NOMO-1 treated with DMSO at 0.1 percent for 48 hours (cell line): ENCODE measurements at regions not wholly inside any gene's neighbourhood (a gene's known extent, or its start where the extent isn't known, plus 50 kb on each side); places are given as distances from the start of the nearest gene placed in this dataset.

Source experiments
- DNase-seq: peaks from one replicate; lab custom pipeline; 2025; ENCODE audit not compliant: unreplicated experiment; lab: John Stamatoyannopoulos, UW

- DNase-seq = no peak
These were observed 254.4 kb downstream of the BRD1 start for GRCh38 chr22:49573109-49573765.

DNA sequence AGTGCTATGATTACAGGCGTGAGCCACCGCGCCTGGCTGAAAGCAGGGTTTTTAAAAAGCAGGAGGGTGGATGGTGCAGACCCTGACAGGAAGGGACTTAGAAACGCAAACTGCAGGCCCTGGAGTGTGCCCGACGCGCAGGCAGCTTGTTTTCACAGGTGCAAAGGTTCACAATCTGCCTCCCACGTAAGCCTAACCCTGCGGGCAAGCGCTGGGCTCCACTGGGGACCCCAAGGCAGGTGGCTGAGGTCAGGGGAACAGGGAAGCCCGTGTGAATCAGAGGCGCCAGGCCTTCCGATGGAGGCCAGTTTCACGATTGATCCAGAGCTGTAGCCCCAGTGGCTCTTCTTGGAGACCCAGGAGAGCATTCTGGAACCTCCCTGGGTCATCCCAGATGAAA is 256.3 kb downstream of the BRD1 start:
- no peak for DNase-seq

- DNase-seq = no peak
These were observed 257.4 kb downstream of the BRD1 start for GRCh38 chr22:49570032-49570848.

GRCh38 chr22:49569286-49570031 is 258.2 kb downstream of the BRD1 start:
- DNase-seq = no peak

DNA sequence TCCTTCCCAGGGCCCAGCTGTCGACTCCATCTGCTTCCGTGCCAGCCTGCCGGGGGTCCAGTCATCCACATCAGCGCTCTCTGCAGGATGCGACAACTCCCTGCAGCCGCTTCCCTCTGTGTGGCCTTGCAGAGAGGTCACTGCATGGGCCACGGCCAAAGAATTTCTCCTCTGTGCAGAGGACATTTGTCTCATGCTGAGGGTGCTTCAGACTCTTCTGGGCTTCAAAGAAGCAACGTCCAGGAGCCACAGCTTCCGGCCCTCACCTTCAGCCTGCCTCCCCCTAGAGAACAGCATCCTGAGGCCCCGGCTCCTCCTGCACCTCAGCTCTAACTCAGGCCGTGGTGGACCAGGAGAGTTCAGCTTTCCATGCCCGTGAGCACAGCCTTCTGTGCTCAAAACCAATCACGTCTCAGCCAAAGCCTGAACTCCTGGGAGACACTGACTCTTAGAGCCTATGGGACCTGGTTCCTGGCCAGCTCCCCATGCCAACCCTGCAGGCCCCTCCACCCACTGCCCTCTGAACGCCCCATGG is 258.9 kb downstream of the BRD1 start:
- DNase-seq = no peak

DNA sequence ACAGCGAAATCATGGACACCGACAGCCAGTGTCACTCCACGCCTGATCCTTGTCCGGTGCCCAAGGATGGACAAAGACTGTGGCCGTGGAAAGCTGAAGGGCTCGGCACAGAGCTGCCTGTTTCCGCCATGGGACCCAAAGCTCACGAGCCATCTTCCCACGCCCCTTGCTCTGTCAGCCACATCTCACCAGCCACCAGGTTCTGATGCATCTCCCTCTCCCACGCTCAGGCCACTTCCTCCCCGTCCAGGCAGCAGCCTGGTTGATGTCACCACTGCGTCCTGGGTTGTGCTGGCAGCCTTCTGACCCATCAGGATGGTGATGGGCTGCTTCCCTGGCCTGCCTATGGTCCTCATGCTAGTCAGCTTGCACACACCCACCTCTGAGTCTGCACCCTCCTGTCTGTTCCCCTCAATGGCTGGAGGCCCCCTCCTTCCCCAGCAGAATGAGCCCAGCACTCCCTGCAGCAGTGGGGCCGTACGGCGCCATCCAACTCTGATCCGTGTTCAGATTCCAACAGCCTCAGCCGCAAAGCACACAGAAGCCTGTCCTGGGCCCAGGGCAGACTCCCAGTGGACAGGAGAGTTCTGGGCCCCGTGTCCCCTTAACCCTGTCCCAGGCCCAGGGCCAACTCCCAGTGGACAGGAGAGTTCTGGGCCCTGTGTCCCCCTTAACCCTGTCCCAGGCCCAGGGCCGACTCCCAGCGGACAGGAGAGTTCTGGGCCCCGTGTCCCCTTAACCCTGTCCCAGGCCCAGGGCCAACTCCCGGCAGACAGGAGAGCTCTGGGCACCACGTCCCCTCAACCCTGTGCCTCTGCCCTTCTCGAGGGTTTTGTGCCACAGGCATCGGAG is 259.5 kb downstream of the BRD1 start:
- DNase-seq = no peak

DNA sequence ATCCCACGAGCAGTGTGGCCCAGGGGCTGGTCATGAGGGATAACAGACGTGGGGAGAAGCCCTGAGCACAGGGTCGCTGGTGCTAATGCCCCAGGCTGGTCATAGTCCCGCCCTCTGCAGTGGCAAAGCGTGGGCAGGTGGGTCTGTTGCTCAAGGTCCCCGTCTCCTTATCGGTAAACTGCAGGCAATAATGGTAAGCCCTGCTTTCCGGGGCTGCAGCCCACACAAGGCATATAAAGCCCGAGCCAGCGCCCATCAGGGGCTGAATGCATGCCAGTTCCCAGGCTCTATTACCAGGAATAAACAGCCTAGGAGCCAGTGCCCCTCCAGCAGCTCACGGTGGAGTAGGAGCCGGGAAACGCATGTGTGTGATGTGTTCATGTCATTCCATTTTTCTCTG is 261.0 kb downstream of the BRD1 start:
- DNase-seq = no peak

GRCh38 chr22:49566141-49566541 is 261.5 kb downstream of the BRD1 start:
- DNase-seq = no peak

DNA sequence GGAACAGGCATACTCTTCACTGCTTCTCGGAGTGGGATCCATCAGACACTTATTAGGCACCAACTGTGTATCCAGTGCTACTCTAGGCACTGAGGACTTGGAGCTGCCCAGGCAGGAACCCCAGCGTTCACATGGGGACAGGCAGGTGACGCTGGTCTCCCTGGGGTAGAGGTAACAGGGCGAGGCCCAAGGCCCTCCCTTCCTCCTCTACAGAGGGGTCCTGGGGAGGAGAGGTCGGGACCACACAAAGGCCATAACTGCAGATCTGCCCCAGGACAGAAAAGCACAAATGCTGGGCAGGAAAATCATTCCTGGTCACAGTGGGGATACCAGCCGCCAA is 262.2 kb downstream of the BRD1 start:
- DNase-seq = no peak

- DNase-seq = no peak
These were observed 262.8 kb downstream of the BRD1 start for GRCh38 chr22:49564666-49565515.

- DNase-seq = no peak
These were observed 263.6 kb downstream of the BRD1 start for GRCh38 chr22:49564054-49564453.

- no peak for DNase-seq
These were observed 264.9 kb downstream of the BRD1 start for GRCh38 chr22:49562685-49563249.

- DNase-seq = peak; percentile 40
These were observed 265.7 kb downstream of the BRD1 start for GRCh38 chr22:49561976-49562375.

DNA sequence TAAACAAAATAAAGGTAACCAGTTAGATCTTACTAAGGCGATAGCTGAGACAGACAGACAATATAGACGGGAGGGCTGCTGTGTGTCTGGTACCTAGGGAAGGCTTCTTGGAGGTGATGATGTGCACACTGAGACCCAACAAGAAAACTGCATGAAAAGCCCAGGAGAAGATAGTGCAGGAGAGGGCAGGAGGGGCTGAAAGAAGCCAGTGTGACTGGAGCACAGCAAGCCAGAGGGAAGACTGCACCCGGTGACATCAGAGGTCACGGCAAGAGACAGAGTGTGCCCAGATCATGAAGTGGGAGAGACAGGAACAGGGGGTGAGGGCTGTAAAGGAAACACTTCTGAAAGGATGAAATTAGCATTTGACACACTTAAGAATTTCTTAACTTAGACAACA is 266.3 kb downstream of the BRD1 start:
- DNase-seq = no peak

DNA sequence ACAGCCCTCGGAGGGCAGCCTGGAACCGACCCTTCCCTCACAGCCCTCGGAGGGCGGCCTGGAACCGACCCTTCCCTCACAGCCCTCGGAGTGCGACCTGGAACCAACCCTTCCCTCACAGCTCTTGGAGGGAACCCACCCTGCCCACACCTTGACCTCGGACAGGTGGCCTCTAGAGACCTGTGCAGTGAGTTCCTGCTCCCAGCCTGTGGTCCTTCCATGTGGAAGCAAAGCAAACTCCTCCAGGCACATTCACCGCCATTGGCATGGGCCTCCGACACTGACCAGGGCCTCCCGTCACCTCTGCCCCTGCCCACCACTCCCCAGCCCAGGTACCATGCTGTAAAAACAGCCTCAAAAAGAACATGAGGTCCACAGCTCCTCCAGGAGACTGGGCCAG is 272.1 kb downstream of the BRD1 start:
- no peak for DNase-seq

GRCh38 chr22:49554741-49555140 is 272.9 kb downstream of the BRD1 start:
- DNase-seq = no peak

DNA sequence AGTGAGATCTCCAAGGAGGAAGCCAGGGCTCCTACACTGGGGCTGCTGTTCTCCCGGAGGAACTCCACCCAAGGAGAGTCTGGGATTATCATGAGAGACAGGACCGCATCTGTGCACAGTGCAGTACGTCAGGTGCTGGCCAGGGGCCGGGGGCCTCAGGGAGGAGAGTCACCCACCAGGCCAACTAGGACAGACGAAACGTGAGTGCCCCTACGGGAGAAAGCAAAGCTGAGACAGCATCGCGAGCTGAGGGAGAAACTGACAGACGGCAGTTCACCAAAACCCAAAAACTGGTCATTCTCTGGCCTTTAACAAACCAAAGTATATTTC is 273.4 kb downstream of the BRD1 start:
- no peak for DNase-seq

DNA sequence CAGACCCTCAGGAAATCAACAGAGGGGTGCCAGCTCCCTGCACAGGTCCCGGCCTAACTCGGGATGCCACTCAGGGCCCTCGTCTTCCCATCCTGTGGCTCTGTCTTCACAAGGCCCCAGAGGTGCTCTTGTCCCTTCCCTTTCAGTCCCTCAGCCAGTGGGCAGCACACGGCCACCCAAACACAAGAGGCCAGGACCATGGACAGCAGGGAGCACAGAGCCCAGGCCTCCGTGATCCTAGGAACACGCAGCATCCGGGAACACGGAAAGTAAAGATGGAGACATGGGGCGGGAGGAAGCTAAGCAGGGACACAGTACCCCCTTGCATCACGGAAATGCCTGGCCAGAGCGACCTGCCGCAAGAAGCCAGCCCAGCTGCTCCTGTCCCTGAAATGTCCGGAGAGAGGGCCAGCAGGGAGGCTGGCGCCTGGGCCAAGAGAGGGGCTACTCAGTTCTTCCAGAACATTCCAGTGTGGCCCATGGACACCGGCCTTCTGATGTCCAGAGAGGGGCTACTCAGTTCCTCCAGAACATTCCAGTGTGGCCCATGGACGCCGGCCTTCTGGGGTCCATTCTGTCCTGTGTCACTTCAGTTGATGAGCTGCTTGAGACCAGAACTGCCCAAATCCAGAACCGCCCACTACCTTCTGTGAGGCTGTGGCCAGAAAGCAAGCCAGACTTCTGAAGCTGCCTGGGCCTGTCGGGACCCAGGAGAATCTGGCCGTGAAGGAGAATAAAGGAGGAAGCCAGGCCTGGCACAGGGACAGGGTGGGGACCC is 274.0 kb downstream of the BRD1 start:
- DNase-seq = no peak

GRCh38 chr22:49553076-49553475 is 274.6 kb downstream of the BRD1 start:
- DNase-seq = no peak
